Epithelial cell of proximal tubule (primary cell): ENCODE measurements at regions not wholly inside any gene's neighbourhood (a gene's known extent, or its start where the extent isn't known, plus 50 kb on each side); places are given as distances from the start of the nearest gene placed in this dataset.

Source experiments
- DNase-seq: peaks from one replicate; pipeline ENCODE4 v3.0.0-alpha.2; 2011; ENCODE audit warnings: low read depth
- H3K4me3 ChIP-seq: 2 replicates; pipeline ENCODE4 v1.5.1; 2011; ENCODE audit warnings: low read depth, mild to moderate bottlenecking, low read length
- TF ChIP-seq, protein P1 (sequence below): conservative IDR thresholded peaks from 2 replicates; pipeline ENCODE4 v1.5.1; 2012; ENCODE audit warnings: low read depth, mild to moderate bottlenecking, low read length

DNA sequence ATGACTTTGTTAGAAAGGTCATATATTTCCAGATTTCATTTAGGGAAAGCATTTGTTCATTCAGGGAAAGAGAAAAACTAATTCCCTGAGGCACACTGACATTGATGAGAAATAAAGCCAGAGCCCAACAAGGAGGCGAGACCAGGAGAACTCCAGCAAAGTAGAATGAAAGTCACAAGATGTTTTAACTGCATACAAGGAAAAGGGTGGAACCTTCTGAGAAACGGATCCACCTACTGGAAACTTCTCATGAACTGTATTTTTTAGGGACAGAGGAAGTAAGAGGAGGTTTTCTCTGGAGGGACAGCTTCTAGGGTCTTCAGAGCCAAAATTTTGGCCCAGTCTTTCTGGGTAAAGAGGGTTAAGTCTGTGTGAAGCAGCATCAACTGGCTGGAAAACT is 548.2 kb upstream of the PIK3C3 start:
- TF ChIP-seq, protein P1, sequence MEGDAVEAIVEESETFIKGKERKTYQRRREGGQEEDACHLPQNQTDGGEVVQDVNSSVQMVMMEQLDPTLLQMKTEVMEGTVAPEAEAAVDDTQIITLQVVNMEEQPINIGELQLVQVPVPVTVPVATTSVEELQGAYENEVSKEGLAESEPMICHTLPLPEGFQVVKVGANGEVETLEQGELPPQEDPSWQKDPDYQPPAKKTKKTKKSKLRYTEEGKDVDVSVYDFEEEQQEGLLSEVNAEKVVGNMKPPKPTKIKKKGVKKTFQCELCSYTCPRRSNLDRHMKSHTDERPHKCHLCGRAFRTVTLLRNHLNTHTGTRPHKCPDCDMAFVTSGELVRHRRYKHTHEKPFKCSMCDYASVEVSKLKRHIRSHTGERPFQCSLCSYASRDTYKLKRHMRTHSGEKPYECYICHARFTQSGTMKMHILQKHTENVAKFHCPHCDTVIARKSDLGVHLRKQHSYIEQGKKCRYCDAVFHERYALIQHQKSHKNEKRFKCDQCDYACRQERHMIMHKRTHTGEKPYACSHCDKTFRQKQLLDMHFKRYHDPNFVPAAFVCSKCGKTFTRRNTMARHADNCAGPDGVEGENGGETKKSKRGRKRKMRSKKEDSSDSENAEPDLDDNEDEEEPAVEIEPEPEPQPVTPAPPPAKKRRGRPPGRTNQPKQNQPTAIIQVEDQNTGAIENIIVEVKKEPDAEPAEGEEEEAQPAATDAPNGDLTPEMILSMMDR: no peak
- DNase-seq: no peak
- no peak overlapping the region for H3K4me3 ChIP-seq

DNA sequence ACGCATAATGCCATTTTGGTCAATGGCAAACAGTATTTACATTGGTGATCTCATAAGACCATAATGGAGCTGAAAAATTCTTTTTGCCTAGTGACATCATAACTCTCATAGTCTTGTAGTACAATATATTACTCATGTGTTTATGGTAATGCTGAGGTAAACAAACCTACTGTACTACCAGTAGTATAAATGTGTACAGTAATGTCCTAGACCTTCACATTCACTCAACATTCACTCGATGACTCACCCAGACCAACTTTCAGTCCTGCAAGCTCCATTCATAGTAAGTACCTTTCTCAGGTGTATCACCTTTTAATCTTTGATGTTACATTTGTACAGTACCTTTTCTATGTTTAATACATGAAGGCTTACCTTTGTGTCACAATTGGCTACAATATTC is 558.2 kb upstream of the PIK3C3 start:
- TF ChIP-seq, protein P1: no peak
- H3K4me3 ChIP-seq: no peak overlapping the region
- DNase-seq: no peak

DNA sequence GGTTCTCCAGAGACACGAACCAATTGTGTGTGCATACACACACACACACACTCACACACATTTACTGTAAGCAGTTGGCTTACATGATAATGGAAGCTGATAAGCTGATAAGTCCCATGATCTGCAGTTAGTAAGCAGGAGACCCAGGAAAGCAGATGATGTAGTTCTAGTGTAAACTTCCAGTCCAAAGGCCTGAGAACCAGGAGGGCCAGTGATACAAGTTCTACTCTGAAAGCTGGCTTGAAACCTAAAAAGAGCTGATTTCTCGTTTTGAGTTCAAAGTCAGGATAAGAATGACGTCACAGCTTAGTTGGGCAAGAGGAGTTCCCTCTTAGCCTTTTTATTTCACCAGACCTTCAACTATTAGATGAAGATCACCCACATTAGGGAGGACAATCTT is 558.8 kb upstream of the PIK3C3 start:
- no peak for DNase-seq
- TF ChIP-seq, protein P1: no peak
- no peak overlapping the region for H3K4me3 ChIP-seq

DNA sequence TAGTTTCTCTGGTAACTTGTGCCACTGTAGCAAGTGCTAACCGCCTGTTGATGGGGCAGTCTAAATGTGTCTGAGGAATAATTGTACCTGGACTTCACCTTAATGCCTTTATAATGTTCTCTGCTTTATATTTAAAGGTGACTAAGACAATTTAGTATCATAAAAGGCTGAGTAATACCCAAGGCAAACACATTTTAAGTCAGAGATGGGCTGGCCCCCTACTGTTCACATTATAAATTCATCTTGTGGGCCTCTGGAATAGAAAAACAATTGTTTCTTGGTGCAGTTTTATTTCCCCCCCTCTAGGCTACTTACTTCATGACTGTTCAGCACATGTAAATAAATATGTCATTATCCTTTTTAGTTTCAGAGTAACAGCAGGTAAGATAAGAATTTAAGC is 559.3 kb upstream of the PIK3C3 start:
- DNase-seq: no peak
- TF ChIP-seq, protein P1: peak; percentile 22
- H3K4me3 ChIP-seq: no peak overlapping the region

DNA sequence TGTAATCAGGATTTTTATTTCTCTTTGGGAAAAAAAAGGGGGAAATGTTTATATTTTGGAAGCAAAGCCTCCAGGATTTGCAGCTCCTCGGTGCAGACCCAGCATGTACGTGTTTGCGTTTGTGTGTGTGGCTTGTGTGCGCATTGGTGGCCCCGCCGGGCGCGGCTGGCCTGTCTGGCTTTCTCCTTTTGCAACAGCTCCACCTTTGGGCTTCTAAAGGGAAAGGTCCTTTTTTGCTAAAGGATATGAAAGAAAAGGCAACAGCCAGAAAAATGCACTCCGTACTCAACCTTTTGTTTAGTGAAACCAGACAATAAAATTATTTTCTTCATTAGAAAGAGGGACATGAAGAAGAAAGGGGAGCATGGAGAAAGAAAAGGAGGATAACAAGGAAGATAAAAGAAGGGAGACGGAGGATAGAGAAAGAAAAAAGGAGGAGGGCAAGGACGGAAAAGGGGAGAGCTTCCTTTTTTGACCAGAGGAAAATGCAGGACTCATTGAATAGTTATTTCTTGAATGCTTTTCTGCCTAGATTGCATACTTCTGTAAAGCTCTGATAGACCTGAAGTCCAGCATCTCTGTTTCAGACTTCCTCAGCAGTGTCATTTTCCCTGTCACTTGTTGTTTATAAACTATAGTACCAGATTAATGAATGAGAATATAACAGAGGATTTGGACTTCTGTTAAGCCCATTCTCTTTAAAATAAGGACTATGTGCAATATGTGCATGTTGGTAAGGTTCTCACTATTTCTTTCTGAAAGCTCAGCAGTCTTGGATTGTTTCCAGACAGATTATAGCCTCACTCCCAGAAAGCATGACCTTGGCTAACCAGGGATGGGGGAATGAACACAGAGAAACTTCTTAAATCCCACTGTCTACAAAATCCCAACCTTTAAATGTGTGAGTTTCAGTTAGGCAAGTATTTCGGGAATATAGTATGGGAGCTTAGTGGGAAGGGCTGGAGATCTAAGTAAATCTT is 563.1 kb upstream of the PIK3C3 start:
- TF ChIP-seq, protein P1: peak; percentile 73
- no peak for DNase-seq
- peak overlapping the region; percentile 41 for H3K4me3 ChIP-seq

DNA sequence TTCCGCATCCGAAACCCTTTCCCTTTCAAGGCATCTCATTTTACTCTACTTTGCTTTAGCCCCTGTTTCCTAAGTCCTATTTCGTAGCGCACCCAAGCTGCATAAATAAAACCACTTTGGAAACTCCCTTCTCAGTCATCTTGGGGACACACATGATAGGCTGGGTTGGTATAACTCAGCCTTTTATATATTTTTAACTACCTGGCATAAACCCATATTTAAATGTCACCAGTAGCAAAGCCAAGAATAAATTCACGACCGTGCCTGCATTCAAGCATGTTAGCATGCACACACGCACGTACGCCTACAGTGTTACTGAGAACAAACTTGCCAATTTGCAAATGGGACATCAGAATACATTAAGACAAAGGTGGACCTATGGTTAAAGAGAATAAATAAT is 564.7 kb upstream of the PIK3C3 start:
- no peak overlapping the region for H3K4me3 ChIP-seq
- TF ChIP-seq, protein P1: no peak
- no peak for DNase-seq

DNA sequence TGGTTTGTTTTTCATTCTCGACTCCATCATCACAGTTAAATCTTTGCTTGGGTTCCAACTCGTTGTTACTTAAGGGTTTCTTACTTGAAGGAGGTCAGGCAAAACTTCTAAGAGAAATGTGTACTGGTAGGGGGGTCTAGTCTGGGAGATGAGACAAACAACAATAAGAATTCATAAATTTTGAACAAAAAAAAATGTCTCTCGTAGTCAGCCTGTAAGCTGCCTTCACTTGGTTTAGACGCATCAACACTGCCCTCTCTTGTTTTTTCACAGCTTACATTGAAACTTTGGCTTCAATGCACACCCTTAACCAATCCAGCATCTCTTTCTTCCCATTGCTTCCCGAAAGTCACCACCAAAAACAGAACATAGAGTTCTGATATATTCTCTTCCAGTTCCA is 576.4 kb upstream of the PIK3C3 start:
- TF ChIP-seq, protein P1: peak; percentile 29
- H3K4me3 ChIP-seq: no peak overlapping the region
- DNase-seq: no peak
